GM21515 (cell line): ENCODE measurements at regions not wholly inside any gene's neighbourhood (a gene's known extent, or its start where the extent isn't known, plus 50 kb on each side); places are given as distances from the start of the nearest gene placed in this dataset.

Experiments
- ATAC-seq: cut with Tn5 transposase; IDR thresholded peaks from one replicate; pipeline ENCODE4 v1.9.1; 2021; ENCODE audit not compliant: unreplicated experiment

GRCh38 chr22:49570032-49570848 is 257.4 kb downstream of the BRD1 start:
- no peak for ATAC-seq

GRCh38 chr22:49569286-49570031 is 258.2 kb downstream of the BRD1 start:
- no peak for ATAC-seq

- ATAC-seq = no peak
Measured at GRCh38 chr22:49568751-49569285, 258.9 kb downstream of the BRD1 start.

GRCh38 chr22:49567899-49568750 is 259.5 kb downstream of the BRD1 start:
- no peak for ATAC-seq

- ATAC-seq = no peak
Measured at GRCh38 chr22:49566693-49567092, 261.0 kb downstream of the BRD1 start.

GRCh38 chr22:49566141-49566541 is 261.5 kb downstream of the BRD1 start:
- no peak for ATAC-seq

GRCh38 chr22:49565516-49565855 is 262.2 kb downstream of the BRD1 start:
- no peak for ATAC-seq

- no peak for ATAC-seq
Measured at GRCh38 chr22:49564666-49565515, 262.8 kb downstream of the BRD1 start.

GRCh38 chr22:49564054-49564453 is 263.6 kb downstream of the BRD1 start:
- ATAC-seq = no peak

GRCh38 chr22:49562685-49563249 is 264.9 kb downstream of the BRD1 start:
- ATAC-seq = no peak

GRCh38 chr22:49561976-49562375 is 265.7 kb downstream of the BRD1 start:
- ATAC-seq = no peak

- no peak for ATAC-seq
Measured at GRCh38 chr22:49561338-49561737, 266.3 kb downstream of the BRD1 start.

GRCh38 chr22:49555526-49555925 is 272.1 kb downstream of the BRD1 start:
- ATAC-seq = no peak

GRCh38 chr22:49554741-49555140 is 272.9 kb downstream of the BRD1 start:
- ATAC-seq = no peak

GRCh38 chr22:49554296-49554625 is 273.4 kb downstream of the BRD1 start:
- ATAC-seq = no peak

GRCh38 chr22:49553518-49554295 is 274.0 kb downstream of the BRD1 start:
- ATAC-seq = no peak

GRCh38 chr22:49553076-49553475 is 274.6 kb downstream of the BRD1 start:
- ATAC-seq = no peak

GRCh38 chr22:49551897-49552614 is 275.6 kb downstream of the BRD1 start:
- ATAC-seq = no peak

GRCh38 chr22:49551446-49551845 is 276.2 kb downstream of the BRD1 start:
- ATAC-seq = no peak
